HFF-Myc (cell line): ENCODE measurements at regions not wholly inside any gene's neighbourhood (a gene's known extent, or its start where the extent isn't known, plus 50 kb on each side); places are given as distances from the start of the nearest gene placed in this dataset.

Experiments used
- DNase-seq: peaks from one replicate; pipeline ENCODE4 v3.0.0-alpha.2; 2011; ENCODE audit warnings: low read depth; ENCODE audit errors: extremely low read depth
- H3K4me3 ChIP-seq: replicated peaks from 2 replicates; pipeline ENCODE4 v1.5.1; 2011; ENCODE audit warnings: low read depth, mild to moderate bottlenecking, control low read depth, low read length
- TF ChIP-seq, protein P1 (sequence below): IDR thresholded peaks from 2 replicates; pipeline ENCODE4 v1.5.1; 2012; ENCODE audit warnings: mild to moderate bottlenecking, low read depth, low read length, control low read depth; ENCODE audit errors: missing control alignments

DNA sequence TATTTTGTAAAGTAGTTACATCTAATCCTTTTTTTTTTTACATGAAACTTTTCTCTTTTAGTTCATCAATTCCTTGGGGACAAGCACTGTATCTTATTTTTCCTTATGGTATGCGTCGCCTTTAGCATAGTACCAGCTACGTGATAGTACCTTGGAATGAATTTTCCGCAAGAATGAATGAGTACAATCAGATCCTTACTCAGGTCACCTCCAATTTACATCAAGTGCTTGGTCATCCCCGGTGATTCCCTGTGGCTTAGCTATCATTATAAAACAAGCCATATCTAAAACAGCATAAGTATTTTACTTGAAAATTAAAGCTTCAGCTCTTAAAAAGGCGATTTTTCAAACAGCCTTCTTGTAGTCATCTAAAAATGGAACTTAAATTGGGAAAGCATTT lies 680.4 kb upstream of the MAP3K7 start:
- TF ChIP-seq, protein P1, sequence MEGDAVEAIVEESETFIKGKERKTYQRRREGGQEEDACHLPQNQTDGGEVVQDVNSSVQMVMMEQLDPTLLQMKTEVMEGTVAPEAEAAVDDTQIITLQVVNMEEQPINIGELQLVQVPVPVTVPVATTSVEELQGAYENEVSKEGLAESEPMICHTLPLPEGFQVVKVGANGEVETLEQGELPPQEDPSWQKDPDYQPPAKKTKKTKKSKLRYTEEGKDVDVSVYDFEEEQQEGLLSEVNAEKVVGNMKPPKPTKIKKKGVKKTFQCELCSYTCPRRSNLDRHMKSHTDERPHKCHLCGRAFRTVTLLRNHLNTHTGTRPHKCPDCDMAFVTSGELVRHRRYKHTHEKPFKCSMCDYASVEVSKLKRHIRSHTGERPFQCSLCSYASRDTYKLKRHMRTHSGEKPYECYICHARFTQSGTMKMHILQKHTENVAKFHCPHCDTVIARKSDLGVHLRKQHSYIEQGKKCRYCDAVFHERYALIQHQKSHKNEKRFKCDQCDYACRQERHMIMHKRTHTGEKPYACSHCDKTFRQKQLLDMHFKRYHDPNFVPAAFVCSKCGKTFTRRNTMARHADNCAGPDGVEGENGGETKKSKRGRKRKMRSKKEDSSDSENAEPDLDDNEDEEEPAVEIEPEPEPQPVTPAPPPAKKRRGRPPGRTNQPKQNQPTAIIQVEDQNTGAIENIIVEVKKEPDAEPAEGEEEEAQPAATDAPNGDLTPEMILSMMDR: no peak
- DNase-seq: no peak

DNA sequence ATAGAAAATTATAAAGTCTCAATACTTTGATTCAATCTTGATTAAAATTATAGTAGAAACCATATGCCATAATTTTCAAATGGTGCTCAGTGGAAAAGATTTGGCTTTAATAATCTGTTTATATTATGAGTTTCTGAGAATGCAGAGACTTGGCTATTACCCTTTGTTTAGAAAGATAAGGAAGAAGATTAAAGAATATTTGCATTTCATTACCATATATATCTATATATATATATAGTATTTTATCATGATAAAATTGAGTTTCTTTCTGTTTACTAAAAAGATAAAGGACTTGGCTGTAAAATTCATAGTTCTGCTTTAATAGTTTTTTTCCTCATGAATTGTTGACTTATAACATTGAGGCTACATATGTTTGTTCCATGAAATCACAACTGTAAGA lies 679.3 kb upstream of the MAP3K7 start:
- no peak for DNase-seq
- no peak overlapping the region for H3K4me3 ChIP-seq
- TF ChIP-seq, protein P1: no peak

More for the DNA sequence above, 680.4 kb upstream of the MAP3K7 start:
- H3K4me3 ChIP-seq: no peak overlapping the region

DNA sequence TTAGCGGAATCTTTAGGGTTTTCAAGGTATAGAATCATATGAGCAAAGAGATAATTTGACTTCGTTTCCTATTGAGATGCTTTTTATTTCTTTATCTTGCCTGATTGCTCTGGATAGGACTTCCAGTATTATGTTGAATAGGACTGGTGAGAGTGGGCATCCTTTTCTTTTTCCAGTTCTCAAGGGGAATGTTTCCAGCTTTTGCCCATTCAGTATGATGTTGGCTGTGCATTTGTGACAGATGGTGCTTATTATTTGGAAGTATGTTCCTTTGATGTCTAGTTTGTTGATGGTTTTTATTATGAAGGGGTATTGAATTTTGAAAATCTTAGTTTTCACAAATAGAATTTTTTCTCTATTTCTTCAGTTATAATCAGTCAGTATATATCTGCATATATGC lies 656.6 kb upstream of the MAP3K7 start:
- TF ChIP-seq, protein P1: no peak

DNA sequence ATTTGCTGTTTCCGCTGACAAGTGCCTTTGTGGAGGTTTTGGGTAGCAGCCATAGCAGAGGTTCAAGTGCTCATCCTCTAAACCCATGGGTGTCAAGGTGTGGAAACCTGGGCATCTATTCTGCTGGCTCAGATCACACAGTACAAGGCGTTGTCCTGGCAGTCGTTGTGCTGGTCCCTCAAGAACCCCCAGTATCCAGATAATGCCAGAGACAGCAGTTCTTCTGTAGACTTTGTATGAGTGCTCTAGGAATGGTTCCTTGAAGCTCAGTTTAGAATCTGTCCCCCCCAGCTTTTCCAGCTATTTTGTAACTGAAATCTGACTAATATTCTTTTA lies 655.7 kb upstream of the MAP3K7 start:
- no peak for DNase-seq
- no peak overlapping the region for H3K4me3 ChIP-seq
- TF ChIP-seq, protein P1: no peak

More for the DNA sequence above, 656.6 kb upstream of the MAP3K7 start:
- DNase-seq: no peak
- H3K4me3 ChIP-seq: no peak overlapping the region

DNA sequence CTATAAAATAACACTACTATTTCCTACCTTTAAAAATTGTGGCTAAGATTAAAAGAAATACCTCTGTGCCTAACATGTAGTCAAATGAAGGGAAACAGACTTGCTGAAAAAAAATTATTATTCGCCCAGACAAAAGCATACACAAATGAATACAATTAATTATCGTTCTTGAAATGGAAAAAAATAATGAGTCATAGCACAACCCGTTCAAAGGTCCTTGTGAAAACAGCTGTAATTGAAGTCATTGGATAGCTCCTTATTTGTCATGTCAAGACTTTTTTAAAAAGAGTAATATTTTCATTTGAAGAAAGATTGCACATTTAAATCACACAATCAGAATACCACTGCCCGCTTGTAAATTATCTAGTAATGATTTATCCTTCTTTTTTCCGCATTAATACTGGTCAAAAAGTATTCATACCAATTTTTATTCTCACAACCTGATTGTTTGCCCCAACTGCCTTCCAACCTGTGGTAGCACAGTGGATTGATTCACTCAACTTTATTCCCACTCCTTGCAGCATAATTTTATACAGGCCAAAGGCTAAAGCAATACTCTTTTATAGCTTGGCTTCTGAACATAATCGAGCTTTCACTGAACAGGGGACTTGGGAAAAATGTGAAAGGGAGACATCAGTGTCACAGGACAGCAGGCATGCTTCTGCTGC lies 655.2 kb upstream of the MAP3K7 start:
- no peak for DNase-seq
- TF ChIP-seq, protein P1: no peak
- no peak overlapping the region for H3K4me3 ChIP-seq

DNA sequence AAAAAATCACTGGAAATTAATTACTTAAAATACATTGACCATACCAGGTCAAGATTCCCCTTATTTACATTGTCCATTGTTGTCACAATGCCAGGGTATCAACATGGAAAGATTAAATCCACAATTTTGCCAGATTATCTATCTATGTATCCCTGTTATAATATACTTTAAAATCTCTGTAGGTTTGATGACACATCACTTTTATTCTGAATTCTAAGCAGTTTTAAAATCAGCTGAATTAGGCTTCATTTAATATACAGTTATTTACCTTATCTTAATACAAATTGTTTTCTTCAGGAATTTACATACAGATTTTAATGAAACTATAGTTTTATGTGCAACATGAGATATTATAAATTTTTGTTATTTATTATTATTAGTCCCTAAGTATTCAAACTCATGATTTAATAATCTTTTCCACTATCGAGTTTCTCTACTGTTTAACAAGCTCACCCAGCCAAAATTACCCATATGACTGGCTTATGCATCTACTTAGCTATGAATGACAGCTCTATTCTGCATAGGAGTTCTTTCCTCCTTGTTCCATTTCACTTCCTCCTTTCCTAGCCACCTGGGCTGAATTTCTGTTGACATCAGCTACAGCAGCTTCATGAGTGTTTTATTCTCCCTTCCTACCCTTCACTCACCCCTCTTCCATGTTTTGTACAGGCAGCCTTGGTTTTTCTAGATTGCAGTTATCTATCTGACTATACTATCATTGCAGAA lies 654.2 kb upstream of the MAP3K7 start:
- TF ChIP-seq, protein P1: no peak
- no peak overlapping the region for H3K4me3 ChIP-seq
- DNase-seq: no peak
